Astrocyte of the spinal cord (primary cell): ENCODE measurements at regions not wholly inside any gene's neighbourhood (a gene's known extent, or its start where the extent isn't known, plus 50 kb on each side); places are given as distances from the start of the nearest gene placed in this dataset.

Experiments used
- DNase-seq: peaks from one replicate; pipeline ENCODE4 v3.0.0; 2011; ENCODE audit warnings: low read depth, low spot score
- H3K4me3 ChIP-seq: 2 replicates; pipeline ENCODE4 v1.5.1; 2011; ENCODE audit warnings: low read depth, mild to moderate bottlenecking, low read length, moderate library complexity
- CTCF ChIP-seq: IDR thresholded peaks from 2 replicates; pipeline ENCODE4 v1.5.1; 2012; ENCODE audit warnings: low read depth, mild to moderate bottlenecking, low read length, inconsistent platforms
- in situ Hi-C: cut with HindIII; loops from 2 replicates; pipeline ENCODE4 v1.10.0; 2017; ENCODE audit warnings: low sequenced_read_pairs

DNA sequence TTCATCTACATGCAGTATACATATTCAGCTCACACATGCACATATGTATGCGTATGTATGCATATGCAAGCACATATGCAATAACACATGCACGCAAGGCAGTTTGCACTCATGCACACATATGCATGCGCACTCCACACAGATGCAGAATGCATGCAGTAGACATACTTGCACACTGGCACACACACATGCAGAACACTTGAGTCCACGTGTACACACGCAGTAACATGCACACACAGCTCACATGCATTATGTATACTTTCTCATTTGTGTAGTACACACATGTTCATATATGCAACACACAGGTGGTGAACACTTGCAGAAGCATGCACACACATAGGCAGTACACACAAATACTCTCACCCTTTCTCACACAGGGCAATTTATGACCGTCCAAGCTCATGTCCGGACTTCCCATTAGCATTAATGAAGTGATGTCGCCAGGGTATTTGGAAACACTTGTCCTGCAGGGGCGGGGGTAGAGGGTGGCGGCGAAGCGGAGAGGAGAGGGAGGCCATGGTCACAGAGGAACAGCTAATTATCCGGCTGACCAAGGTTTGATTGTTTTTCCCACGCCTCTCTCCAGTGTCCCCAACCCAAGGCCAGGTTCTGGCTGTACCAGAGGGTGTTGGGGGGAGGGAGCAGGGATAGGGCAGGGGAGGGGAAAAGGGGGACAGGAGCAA lies 91.3 kb downstream of the VEGFA start:
- TF ChIP-seq CTCF = no peak
- no peak for DNase-seq
- in situ Hi-C loops = no loop called here
- H3K4me3 ChIP-seq = no peak overlapping the region

- DNase-seq = no peak
- no peak for TF ChIP-seq CTCF
- no peak overlapping the region for H3K4me3 ChIP-seq
- in situ Hi-C loops = no loop called here
Measured at GRCh38 chr6:43860285-43860684, 90.3 kb downstream of the VEGFA start.

DNA sequence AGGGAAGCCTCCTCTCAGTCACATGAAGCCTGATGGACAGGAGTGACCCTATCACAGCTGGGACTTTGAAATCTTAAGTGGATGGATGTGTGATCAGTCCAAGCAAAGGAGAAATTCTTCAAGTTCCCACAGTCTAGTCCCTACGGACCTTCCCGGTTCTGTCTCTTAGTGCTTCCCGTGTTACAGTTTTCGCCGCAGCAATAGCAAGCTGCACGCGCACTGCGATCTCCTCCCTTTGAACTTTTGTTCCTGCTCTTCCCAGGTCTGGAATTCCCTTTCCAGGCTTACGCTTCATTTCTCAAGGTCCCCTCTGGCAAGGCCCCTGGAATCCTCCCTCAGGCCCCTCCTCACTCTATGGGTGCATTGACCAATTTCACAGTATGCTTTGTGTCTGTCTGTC lies 89.2 kb downstream of the VEGFA start:
- DNase-seq = no peak
- no peak overlapping the region for H3K4me3 ChIP-seq
- TF ChIP-seq CTCF = no peak
- in situ Hi-C loops = no loop called here

GRCh38 chr6:43858161-43859153 lies 88.4 kb downstream of the VEGFA start:
- in situ Hi-C loops = no loop called here
- no peak for TF ChIP-seq CTCF
- H3K4me3 ChIP-seq = no peak overlapping the region
- DNase-seq = no peak

- peak; percentile 41 for TF ChIP-seq CTCF
- in situ Hi-C loops = no loop called here
- peak; percentile 36 for DNase-seq
- H3K4me3 ChIP-seq = no peak overlapping the region
Measured at GRCh38 chr6:43856005-43856765, 86.2 kb downstream of the VEGFA start.

DNA sequence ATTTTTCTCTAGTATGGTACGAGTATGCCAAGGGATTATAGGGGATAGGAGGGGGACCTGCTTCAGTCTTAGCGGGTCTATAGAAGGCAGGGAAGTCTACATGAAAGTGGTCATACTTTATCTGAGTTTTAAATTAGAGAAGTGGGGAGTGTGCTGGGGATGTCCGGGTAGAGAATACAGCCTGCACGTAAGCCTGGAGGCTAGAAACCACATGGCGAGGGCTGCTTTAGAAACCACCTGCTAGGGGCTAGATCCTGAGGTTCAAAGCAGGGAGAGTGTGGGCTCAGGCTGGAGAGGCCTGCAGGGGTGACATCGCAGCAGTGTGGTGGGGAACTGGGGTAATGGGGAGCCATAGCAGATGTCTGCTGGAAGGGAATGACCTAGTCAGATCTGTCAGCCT lies 85.2 kb downstream of the VEGFA start:
- TF ChIP-seq CTCF = no peak
- in situ Hi-C loops = no loop called here
- no peak overlapping the region for H3K4me3 ChIP-seq
- no peak for DNase-seq
